HepG2 (cell line): ENCODE measurements at regions not wholly inside any gene's neighbourhood (a gene's known extent, or its start where the extent isn't known, plus 50 kb on each side); places are given as distances from the start of the nearest gene placed in this dataset.

ENCODE experiments used
- ATAC-seq: fragments of 200-7000 bp; cut with Tn5 transposase; 3 replicates; pipeline ENCODE4 v1.9.1; 2020; ENCODE audit warnings: mild to moderate bottlenecking, moderate library complexity
- BruUV-seq: library from RNA; stranded (reverse); fragments of 400-500 nt; replicated peaks from 2 replicates; lab custom pipeline; 2021; lab: Mats Ljungman, UMichigan
- CTCF ChIA-PET: fragments of 300-600 bp; formaldehyde crosslinking; extraction: SDS; loops from one replicate; lab custom pipeline; 2021; ENCODE audit warnings: low total read pairs, inconsistent platforms, low intra/inter-chr PET ratio; lab: Yijun Ruan, JAX
- POLR2A ChIA-PET: fragments of 350-600 bp; sonication (Branson Sonifier 250); formaldehyde crosslinking; loops from one replicate; lab custom pipeline; 2020; ENCODE audit warnings: antibody characterized with exemption, inconsistent platforms; lab: Yijun Ruan, JAX
- DNase-seq: peaks from one replicate; pipeline ENCODE4 v3.0.0-alpha.2; 2015; ENCODE audit warnings: low spot score
- FAIRE-seq: peaks from 3 replicates; lab custom pipeline; 2011; peaks lifted over from hg19 to GRCh38; lab: Jason Lieb, UNC
- H2AFZ ChIP-seq: one replicate; pipeline ENCODE4 v1.6.1; 2011; ENCODE audit warnings: low read length, inconsistent platforms
- H3K27ac ChIP-seq: fragments of 300-600 bp; 3 replicates; pipeline ENCODE4 v1.8.0; 2011; ENCODE audit warnings: mixed run types, mild to moderate bottlenecking, mixed read lengths, low read length, inconsistent platforms; ENCODE audit not compliant: insufficient read depth; ENCODE audit errors: extremely low read length
- H3K27me3 ChIP-seq, 2 experiments: fragments of 200-600 bp in 1 of 2; 2 replicates in 1 of 2; 3 replicates in 1 of 2; pipeline versions ENCODE4 v1.6.0 to v1.8.0; 2011; ENCODE audit warnings: low read length in 2 of 2, mild to moderate bottlenecking in 2 of 2, moderate library complexity in 2 of 2, inconsistent platforms in 1 of 2; ENCODE audit not compliant: insufficient read depth in 2 of 2, control insufficient read depth in 1 of 2
- H3K36me3 ChIP-seq, 2 experiments: fragments of 200-600 bp in 1 of 2; replicated peaks in 1 of 2; 2 replicates in 1 of 2; 3 replicates in 1 of 2; pipeline versions ENCODE4 v1.5.1 to v1.8.0; 2011; ENCODE audit warnings: low read length in 2 of 2, inconsistent platforms in 1 of 2; ENCODE audit not compliant: insufficient read depth in 2 of 2, control insufficient read depth in 1 of 2
- H3K4me1 ChIP-seq: 2 replicates; pipeline ENCODE4 v1.5.1; 2012; ENCODE audit warnings: low read length, inconsistent platforms; ENCODE audit not compliant: insufficient read depth
- H3K4me2 ChIP-seq: 2 replicates; pipeline ENCODE4 v1.6.0; 2011; ENCODE audit warnings: low read depth, low read length, inconsistent platforms
- H3K4me3 ChIP-seq, 3 experiments: fragments of 200-600 bp in 1 of 3; sonication (generic), shearing (Covaris generic) in 1 of 3; replicated peaks in 1 of 3; 2 replicates each; pipeline ENCODE4 v1.5.1; 2011 to 2016; ENCODE audit warnings: low read length in 3 of 3, inconsistent platforms in 2 of 3, low read depth in 2 of 3, mild to moderate bottlenecking in 2 of 3, control low read depth in 1 of 3, mixed read lengths in 1 of 3; ENCODE audit not compliant: insufficient read depth in 1 of 3
- H3K79me2 ChIP-seq: one replicate; pipeline ENCODE4 v1.6.1; 2011; ENCODE audit warnings: low read length, inconsistent platforms; ENCODE audit not compliant: insufficient read depth
- H3K9ac ChIP-seq: 2 replicates; pipeline ENCODE4 v1.6.0; 2011; ENCODE audit warnings: mild to moderate bottlenecking, low read depth, low read length, inconsistent platforms; ENCODE audit not compliant: insufficient read depth
- H3K9me3 ChIP-seq: 2 replicates; pipeline ENCODE4 v1.5.1; 2012; ENCODE audit warnings: mild to moderate bottlenecking, low read length
- H4K20me1 ChIP-seq: 2 replicates; pipeline ENCODE4 v1.6.0; 2011; ENCODE audit warnings: inconsistent platforms, mild to moderate bottlenecking, low read length, moderate library complexity; ENCODE audit not compliant: insufficient read depth
- ETV5 ChIP-seq: IDR thresholded peaks from 2 replicates; pipeline ENCODE4 v1.6.1; 2018; ENCODE audit warnings: missing biosample characterization, missing genetic modification reagents, inconsistent platforms, borderline replicate concordance
- MTA1 ChIP-seq: sonication (generic); formaldehyde crosslinking; IDR thresholded peaks from 2 replicates; pipeline ENCODE4 v1.4.0; 2020; ENCODE audit warnings: missing genetic modification reagents, mild to moderate bottlenecking, borderline replicate concordance
- PHF8 ChIP-seq: sonication (generic); formaldehyde crosslinking; IDR thresholded peaks from 2 replicates; pipeline ENCODE4 v1.5.0; 2020; ENCODE audit warnings: missing genetic modification reagents
- SETDB1 ChIP-seq: sonication (generic); formaldehyde crosslinking; IDR thresholded peaks from 2 replicates; pipeline ENCODE4 v1.5.1; 2020; ENCODE audit warnings: missing genetic modification reagents, mild to moderate bottlenecking, borderline replicate concordance
- SMAD1 ChIP-seq: sonication (generic); formaldehyde crosslinking; IDR thresholded peaks from 2 replicates; pipeline ENCODE4 v1.4.0; 2020; ENCODE audit warnings: missing genetic modification reagents, low read depth, mild to moderate bottlenecking, borderline replicate concordance
- SNAPC5 ChIP-seq: sonication (generic); formaldehyde crosslinking; IDR thresholded peaks from 2 replicates; pipeline ENCODE4 v1.8.1; 2023; ENCODE audit warnings: mild to moderate bottlenecking, missing genetic modification reagents, borderline replicate concordance
- SOX6 ChIP-seq, 2 experiments: fragments of 450-650 bp in 1 of 2; sonication (generic) in 1 of 2; formaldehyde crosslinking in 1 of 2; IDR thresholded peaks; 2 replicates each; pipeline versions ENCODE4 v1.4.0 to v1.6.1; 2017 to 2020; ENCODE audit warnings: antibody characterized with exemption in 1 of 2, mild to moderate bottlenecking in 1 of 2, missing genetic modification reagents in 1 of 2
- SP1 ChIP-seq, 2 experiments: fragments of 450-650 bp in 1 of 2; sonication (generic) in 1 of 2; formaldehyde crosslinking in 1 of 2; IDR thresholded peaks; 2 replicates each; pipeline versions ENCODE4 v1.4.0 to v1.6.1; 2016 to 2020; ENCODE audit warnings: missing genetic modification reagents in 1 of 2
- TIGD3 ChIP-seq: sonication (generic); formaldehyde crosslinking; IDR thresholded peaks from 2 replicates; pipeline ENCODE4 v1.5.1; 2020; ENCODE audit warnings: mild to moderate bottlenecking, missing genetic modification reagents, borderline replicate concordance
- ZC3H4 ChIP-seq: sonication (generic); formaldehyde crosslinking; IDR thresholded peaks from 2 replicates; pipeline ENCODE4 v1.4.0; 2020; ENCODE audit warnings: missing genetic modification reagents, borderline replicate concordance
- ZMYM4 ChIP-seq: sonication (generic); formaldehyde crosslinking; IDR thresholded peaks from 2 replicates; pipeline ENCODE4 v1.8.1; 2023; ENCODE audit warnings: mild to moderate bottlenecking, missing genetic modification reagents
- ZNF510 ChIP-seq: sonication (generic); formaldehyde crosslinking; IDR thresholded peaks from 2 replicates; pipeline ENCODE4 v1.4.0; 2020; ENCODE audit warnings: low read depth, mild to moderate bottlenecking, missing genetic modification reagents
- ZNF850 ChIP-seq: sonication (generic); formaldehyde crosslinking; conservative IDR thresholded peaks from 2 replicates; pipeline ENCODE4 v1.9.0; 2021; ENCODE audit warnings: mild to moderate bottlenecking, missing genetic modification reagents
- ZSCAN31 ChIP-seq: sonication (generic); formaldehyde crosslinking; IDR thresholded peaks from 2 replicates; pipeline ENCODE4 v1.5.0; 2020; ENCODE audit warnings: low read depth, mild to moderate bottlenecking, missing genetic modification reagents
- WGBS: methylation state at CpG from one replicate; pipeline ENCODE4 v1.1.6; 2017; ENCODE audit warnings: low lambda C conversion rate; 5-methylcytosine and 5-hydroxymethylcytosine counted together
- in situ Hi-C: cut with HindIII; loops from 2 replicates; pipeline ENCODE4 v1.10.0; 2017; ENCODE audit warnings: low pct_unique_long_range_greater_than_20kb; ENCODE audit not compliant: extremely low pct_ligation_motif_present
- intact Hi-C: fragments of 100-400 bp; cut with micrococcal nuclease; formaldehyde crosslinking; loops from one replicate; pipeline ENCODE4 v1.10.0; 2022; ENCODE audit not compliant: unreplicated experiment

- H3K36me3 ChIP-seq, result no peaks in the 10 kb centered on the region
- ATAC-seq (no peak), FAIRE-seq (no peak), DNase-seq (no peak)
- POLR2A ChIA-PET, result no interaction called here
- no peak overlapping the region for H2AFZ ChIP-seq
- peaks cover 6% of the 10 kb centered on the region for H3K4me1 ChIP-seq
- intact Hi-C loops (loop anchor here (10.0 kb wide), 1 partner anchor 133 kb away; no protein-coding TSS in a partner anchor), in situ Hi-C loops (loop anchor here (5.0 kb wide), 1 partner anchor 240 kb away; no protein-coding TSS in a partner anchor)
- H3K9ac ChIP-seq, result no peak overlapping the region
- WGBS, result 30% methylated on average over 7 of the region's 7 CpGs
- no peak overlapping the region for H3K4me3 ChIP-seq
- H3K27me3 ChIP-seq, result peaks cover 0 to 2% of the 10 kb centered on the region in 2 experiments; a peak in 1 of 5 replicates
- no peaks in the 10 kb centered on the region for H3K79me2 ChIP-seq
- H3K4me2 ChIP-seq, result no peak overlapping the region
- no peaks in the 10 kb centered on the region for H4K20me1 ChIP-seq
- CTCF ChIA-PET, result no interaction called here
- TF ChIP-seq SNAPC5, result no peak
- TF ChIP-seq TIGD3 (CRISPR knock-in tag), result no peak
- TF ChIP-seq SMAD1, result no peak
- TF ChIP-seq ZC3H4, result no peak
- no peak for TF ChIP-seq SETDB1 (CRISPR knock-in tag)
- TF ChIP-seq ZMYM4 (CRISPR knock-in tag), result no peak
- TF ChIP-seq ETV5 (CRISPR knock-in tag), result no peak
- no peak for TF ChIP-seq ZNF850
- no peak for TF ChIP-seq PHF8
- TF ChIP-seq ZNF510, result no peak
- TF ChIP-seq SP1 (IDR thresholded peaks at IDR 0.05), result no peak
- no peak for TF ChIP-seq SP1 (CRISPR knock-in tag; IDR thresholded peaks at IDR 0.05)
- TF ChIP-seq SOX6 (IDR thresholded peaks at IDR 0.05), result no peak
- TF ChIP-seq SOX6 (CRISPR knock-in tag; IDR thresholded peaks at IDR 0.05), result no peak
- no peak for TF ChIP-seq MTA1 (CRISPR knock-in tag)
- no peak for TF ChIP-seq ZSCAN31 (CRISPR knock-in tag)
- no peak overlapping the region for H3K27ac ChIP-seq
- no peaks in the 10 kb centered on the region for H3K9me3 ChIP-seq
- BruUV-seq, result no TSS peak
Measured at GRCh38 chr4:153087671-153088194, 116.5 kb upstream of the TRIM2 start.
